ENCODE measurements at regions not wholly inside any gene's neighbourhood (a gene's known extent, or its start where the extent isn't known, plus 50 kb on each side); places are given as distances from the start of the nearest gene placed in this dataset.
"Not testable (repeated sequence)": the region's sequence is repeated elsewhere in the genome, so short reads cannot be mapped to it uniquely, and the experiment has no call there.

GRCh38 chr7:4507886-4508285 lies 174.2 kb upstream of the FOXK1 start:
- FAIRE-seq; DNase-seq (ENCODE audit: extremely low spot score, insufficient read length, low read depth): not testable (repeated sequence)

GRCh38 chr7:4513450-4513849 lies 168.6 kb upstream of the FOXK1 start:
- no peak for DNase-seq (ENCODE audit: extremely low spot score, insufficient read length, low read depth)
- no peak for FAIRE-seq

- DNase-seq (ENCODE audit: extremely low spot score, insufficient read length, low read depth) (no peak), FAIRE-seq (no peak)
Measured at GRCh38 chr7:4519819-4520520, 162.1 kb upstream of the FOXK1 start.

GRCh38 chr7:4523219-4523618 lies 158.9 kb upstream of the FOXK1 start:
- no peak for FAIRE-seq
- DNase-seq (ENCODE audit: extremely low spot score, insufficient read length, low read depth) = no peak

GRCh38 chr7:4523873-4524272 lies 158.2 kb upstream of the FOXK1 start:
- DNase-seq (ENCODE audit: extremely low spot score, insufficient read length, low read depth) = no peak
- no peak for FAIRE-seq

- DNase-seq (ENCODE audit: extremely low spot score, insufficient read length, low read depth) = no peak
- FAIRE-seq = no peak
Measured at GRCh38 chr7:4525884-4526283, 156.2 kb upstream of the FOXK1 start.

- FAIRE-seq = no peak
- DNase-seq (ENCODE audit: extremely low spot score, insufficient read length, low read depth) = no peak
Measured at GRCh38 chr7:4527988-4528636, 154.0 kb upstream of the FOXK1 start.

GRCh38 chr7:4531236-4531635 lies 150.9 kb upstream of the FOXK1 start:
- DNase-seq (ENCODE audit: extremely low spot score, insufficient read length, low read depth) (no peak), FAIRE-seq (no peak)

- FAIRE-seq; DNase-seq (ENCODE audit: extremely low spot score, insufficient read length, low read depth): not testable (repeated sequence)
Measured at GRCh38 chr7:4533339-4533738, 148.8 kb upstream of the FOXK1 start.

GRCh38 chr7:4549681-4550080 lies 132.4 kb upstream of the FOXK1 start:
- no peak for FAIRE-seq
- no peak for DNase-seq (ENCODE audit: extremely low spot score, insufficient read length, low read depth)

GRCh38 chr7:4550117-4550516 lies 132.0 kb upstream of the FOXK1 start:
- FAIRE-seq = no peak
- DNase-seq (ENCODE audit: extremely low spot score, insufficient read length, low read depth) = no peak

- FAIRE-seq (no peak), DNase-seq (ENCODE audit: extremely low spot score, insufficient read length, low read depth) (no peak)
Measured at GRCh38 chr7:4552985-4553384, 129.1 kb upstream of the FOXK1 start.

- DNase-seq (ENCODE audit: extremely low spot score, insufficient read length, low read depth) = no peak
- FAIRE-seq = no peak
Measured at GRCh38 chr7:4556868-4557793, 125.0 kb upstream of the FOXK1 start.

- DNase-seq (ENCODE audit: extremely low spot score, insufficient read length, low read depth) (no peak), FAIRE-seq (no peak)
Measured at GRCh38 chr7:4561795-4562194, 120.3 kb upstream of the FOXK1 start.

- FAIRE-seq (no peak), DNase-seq (ENCODE audit: extremely low spot score, insufficient read length, low read depth) (no peak)
Measured at GRCh38 chr7:4566714-4567113, 115.4 kb upstream of the FOXK1 start.

GRCh38 chr7:4574851-4575250 lies 107.2 kb upstream of the FOXK1 start:
- DNase-seq (ENCODE audit: extremely low spot score, insufficient read length, low read depth) (no peak), FAIRE-seq (no peak)

GRCh38 chr7:4575254-4575653 lies 106.8 kb upstream of the FOXK1 start:
- no peak for DNase-seq (ENCODE audit: extremely low spot score, insufficient read length, low read depth)
- no peak for FAIRE-seq

GRCh38 chr7:4602905-4603842 lies 78.9 kb upstream of the FOXK1 start:
- FAIRE-seq (no peak), DNase-seq (ENCODE audit: extremely low spot score, insufficient read length, low read depth) (no peak)

- DNase-seq (ENCODE audit: extremely low spot score, insufficient read length, low read depth) (no peak), FAIRE-seq (no peak)
Measured at GRCh38 chr7:4603843-4604231, 78.3 kb upstream of the FOXK1 start.

GRCh38 chr7:4604456-4604940 lies 77.6 kb upstream of the FOXK1 start:
- no peak for DNase-seq (ENCODE audit: extremely low spot score, insufficient read length, low read depth)
- FAIRE-seq = no peak
